Hepatocyte (in vitro differentiated cells): ENCODE measurements at regions not wholly inside any gene's neighbourhood (a gene's known extent, or its start where the extent isn't known, plus 50 kb on each side); places are given as distances from the start of the nearest gene placed in this dataset.

ENCODE experiments used
- EZH2 ChIP-seq: fragments of 200-600 bp; sonication (generic); IDR thresholded peaks from 2 replicates; pipeline ENCODE4 v1.6.1; 2016; ENCODE audit warnings: antibody characterized with exemption, mild to moderate bottlenecking, borderline replicate concordance
- EZH2phosphoT487 ChIP-seq: fragments of 200-600 bp; sonication (generic); IDR thresholded peaks from one replicate; pipeline ENCODE4 v1.6.1; 2018; ENCODE audit warnings: antibody characterized with exemption, mild to moderate bottlenecking, low read depth, moderate library complexity; ENCODE audit not compliant: unreplicated experiment, severe bottlenecking
- TF ChIP-seq, protein P1 (sequence below): fragments of 200-600 bp; sonication (generic); IDR thresholded peaks from 2 replicates; pipeline ENCODE4 v1.5.1; 2016; ENCODE audit warnings: antibody characterized with exemption, mild to moderate bottlenecking; ENCODE audit not compliant: poor library complexity

DNA sequence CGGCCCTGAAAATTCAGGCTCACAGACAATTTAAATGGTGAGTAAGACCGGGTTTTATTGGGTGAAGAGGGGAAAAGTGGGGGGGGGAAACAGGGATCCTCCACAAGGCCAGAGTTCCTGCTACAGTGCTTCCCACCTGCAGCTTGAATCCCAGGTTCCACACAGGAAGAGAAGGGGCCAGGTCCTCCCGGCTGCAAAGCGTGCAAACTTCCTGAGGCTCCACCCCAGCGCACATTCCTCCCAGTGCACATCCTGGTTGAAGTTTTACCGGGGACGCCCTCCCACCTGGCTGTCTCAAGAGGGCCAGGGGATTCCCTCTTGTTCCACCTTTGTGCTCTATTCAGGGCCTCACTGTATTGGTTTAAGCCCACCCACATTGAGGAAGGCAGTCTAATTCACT lies 347.7 kb upstream of the REG3G start:
- TF ChIP-seq, protein P1, sequence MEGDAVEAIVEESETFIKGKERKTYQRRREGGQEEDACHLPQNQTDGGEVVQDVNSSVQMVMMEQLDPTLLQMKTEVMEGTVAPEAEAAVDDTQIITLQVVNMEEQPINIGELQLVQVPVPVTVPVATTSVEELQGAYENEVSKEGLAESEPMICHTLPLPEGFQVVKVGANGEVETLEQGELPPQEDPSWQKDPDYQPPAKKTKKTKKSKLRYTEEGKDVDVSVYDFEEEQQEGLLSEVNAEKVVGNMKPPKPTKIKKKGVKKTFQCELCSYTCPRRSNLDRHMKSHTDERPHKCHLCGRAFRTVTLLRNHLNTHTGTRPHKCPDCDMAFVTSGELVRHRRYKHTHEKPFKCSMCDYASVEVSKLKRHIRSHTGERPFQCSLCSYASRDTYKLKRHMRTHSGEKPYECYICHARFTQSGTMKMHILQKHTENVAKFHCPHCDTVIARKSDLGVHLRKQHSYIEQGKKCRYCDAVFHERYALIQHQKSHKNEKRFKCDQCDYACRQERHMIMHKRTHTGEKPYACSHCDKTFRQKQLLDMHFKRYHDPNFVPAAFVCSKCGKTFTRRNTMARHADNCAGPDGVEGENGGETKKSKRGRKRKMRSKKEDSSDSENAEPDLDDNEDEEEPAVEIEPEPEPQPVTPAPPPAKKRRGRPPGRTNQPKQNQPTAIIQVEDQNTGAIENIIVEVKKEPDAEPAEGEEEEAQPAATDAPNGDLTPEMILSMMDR: no peak
- TF ChIP-seq EZH2phosphoT487: no peak
- TF ChIP-seq EZH2: no peak
